ENCODE measurements at regions not wholly inside any gene's neighbourhood (a gene's known extent, or its start where the extent isn't known, plus 50 kb on each side); places are given as distances from the start of the nearest gene placed in this dataset.

DNA sequence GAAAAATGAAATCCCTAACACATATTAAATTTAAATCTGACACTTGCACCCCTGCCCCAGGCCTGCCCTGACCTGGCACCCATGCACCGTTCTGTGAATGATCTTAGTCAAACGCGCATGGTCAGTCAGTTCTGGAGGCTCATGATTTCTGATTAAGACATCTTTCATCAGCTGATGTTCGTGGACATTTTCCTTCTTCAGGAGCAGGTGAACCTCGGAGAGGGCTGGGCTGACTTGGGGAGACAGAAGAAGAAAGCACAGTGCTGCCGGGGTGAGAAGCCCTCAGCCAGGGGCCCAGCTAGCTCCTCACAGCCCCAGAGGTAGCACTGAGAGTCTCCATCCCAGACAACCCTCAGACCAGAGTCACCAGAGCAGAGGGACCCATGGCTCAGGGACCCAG, 134.5 kb upstream of the AJAP1 start:
- Histone ChIP-seq H3K4me1 (ENCODE audit: control insufficient read depth, insufficient read depth, low read length) (no peaks in the 10 kb centered on the region), H3K9ac (ENCODE audit: low read depth, low read length) (no peak overlapping the region), H3K4me3 (ENCODE audit: low read depth, low read length) (no peak overlapping the region), H3K36me3 (ENCODE audit: control insufficient read depth, insufficient read depth, low read length) (no peaks in the 10 kb centered on the region), H3K9me3 (ENCODE audit: control insufficient read depth, insufficient read depth, low read length) (peaks cover 11% of the 10 kb centered on the region), H3K27me3 (ENCODE audit: control insufficient read depth, insufficient read depth, low read length) (no peaks in the 10 kb centered on the region)

DNA sequence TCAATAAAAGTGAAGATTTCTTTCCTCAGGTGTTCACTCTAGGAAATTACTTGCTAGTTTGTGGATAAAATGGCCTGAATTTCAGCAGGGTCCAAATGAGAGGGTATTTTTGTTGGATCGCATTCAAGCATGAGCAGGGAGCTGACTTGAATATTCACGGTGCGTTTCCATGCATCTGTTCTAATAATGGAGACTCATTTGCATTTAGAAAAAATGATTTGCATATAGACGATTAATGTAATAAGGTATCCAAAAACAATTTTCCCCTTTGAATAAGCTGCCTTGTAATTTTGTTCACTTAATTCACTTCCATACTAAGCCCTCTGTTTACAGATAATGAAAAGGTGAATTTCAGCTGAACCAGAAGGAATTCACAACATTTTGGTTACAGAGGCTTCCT, 130.9 kb upstream of the AJAP1 start:
- no peak overlapping the region for H3K4me3 ChIP-seq (ENCODE audit: low read depth, low read length)
- no peaks in the 10 kb centered on the region for H3K27me3 ChIP-seq (ENCODE audit: control insufficient read depth, insufficient read depth, low read length)
- peaks cover 11% of the 10 kb centered on the region for H3K9me3 ChIP-seq (ENCODE audit: control insufficient read depth, insufficient read depth, low read length)
- no peaks in the 10 kb centered on the region for H3K36me3 ChIP-seq (ENCODE audit: control insufficient read depth, insufficient read depth, low read length)
- H3K9ac ChIP-seq (ENCODE audit: low read depth, low read length): no peak overlapping the region
- no peaks in the 10 kb centered on the region for H3K4me1 ChIP-seq (ENCODE audit: control insufficient read depth, insufficient read depth, low read length)

GRCh38 chr1:4526747-4527146, 127.7 kb upstream of the AJAP1 start:
- Histone ChIP-seq H3K9me3 (ENCODE audit: control insufficient read depth, insufficient read depth, low read length) (peaks cover 3% of the 10 kb centered on the region), H3K4me3 (ENCODE audit: low read depth, low read length) (no peak overlapping the region), H3K9ac (ENCODE audit: low read depth, low read length) (no peak overlapping the region), H3K27me3 (ENCODE audit: control insufficient read depth, insufficient read depth, low read length) (no peaks in the 10 kb centered on the region), H3K36me3 (ENCODE audit: control insufficient read depth, insufficient read depth, low read length) (no peaks in the 10 kb centered on the region), H3K4me1 (ENCODE audit: control insufficient read depth, insufficient read depth, low read length) (no peaks in the 10 kb centered on the region)

DNA sequence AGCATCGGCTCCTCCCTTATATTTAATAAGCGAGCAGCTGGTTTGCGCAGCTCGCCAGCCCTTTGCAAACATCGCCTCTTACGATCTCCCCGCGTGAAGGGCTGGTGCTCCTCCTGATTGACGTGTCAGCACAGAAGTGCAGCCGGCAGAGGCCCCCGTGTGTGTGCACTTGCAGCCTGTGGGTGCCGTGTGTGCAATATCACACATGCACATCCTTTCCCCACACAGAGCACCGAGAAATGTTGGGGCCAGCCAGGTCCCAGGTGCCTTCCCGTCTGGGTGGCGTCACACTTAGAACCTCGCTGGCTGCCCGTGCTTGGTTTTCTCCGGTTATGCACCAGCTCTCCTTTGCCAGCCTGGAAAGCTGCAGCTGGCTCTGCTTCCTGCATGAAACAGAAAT, 126.6 kb upstream of the AJAP1 start:
- Histone ChIP-seq H3K27me3 (ENCODE audit: control insufficient read depth, insufficient read depth, low read length) (no peaks in the 10 kb centered on the region), H3K36me3 (ENCODE audit: control insufficient read depth, insufficient read depth, low read length) (no peaks in the 10 kb centered on the region), H3K4me3 (ENCODE audit: low read depth, low read length) (no peak overlapping the region)

DNA sequence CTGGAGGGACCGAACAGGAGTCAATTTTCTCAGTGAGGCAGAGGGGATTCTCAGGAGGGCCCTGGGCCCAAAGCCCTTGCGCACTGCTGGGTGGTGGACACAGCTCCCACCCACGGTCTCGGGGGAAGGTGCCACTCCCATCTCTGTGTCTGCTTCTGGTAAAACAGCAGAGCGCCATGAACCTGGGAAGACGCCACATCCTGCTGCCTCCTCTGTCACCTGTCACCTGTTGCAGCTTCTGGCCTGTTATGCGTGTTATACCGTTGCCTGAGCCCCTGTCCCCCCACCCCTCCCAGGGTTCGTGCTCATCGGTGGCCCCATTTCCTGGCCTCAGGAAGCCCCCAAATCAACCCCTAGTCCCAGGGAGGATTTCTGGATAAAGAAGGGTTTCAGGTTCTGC, 125.8 kb upstream of the AJAP1 start:
- no peak overlapping the region for H3K4me3 ChIP-seq (ENCODE audit: low read depth, low read length)
- H3K9ac ChIP-seq (ENCODE audit: low read depth, low read length): no peak overlapping the region
- H3K4me1 ChIP-seq (ENCODE audit: control insufficient read depth, insufficient read depth, low read length): no peaks in the 10 kb centered on the region
- H3K9me3 ChIP-seq (ENCODE audit: control insufficient read depth, insufficient read depth, low read length): no peaks in the 10 kb centered on the region
- no peaks in the 10 kb centered on the region for H3K36me3 ChIP-seq (ENCODE audit: control insufficient read depth, insufficient read depth, low read length)
- no peaks in the 10 kb centered on the region for H3K27me3 ChIP-seq (ENCODE audit: control insufficient read depth, insufficient read depth, low read length)

More for the DNA sequence above, 126.6 kb upstream of the AJAP1 start:
- H3K4me1 ChIP-seq (ENCODE audit: control insufficient read depth, insufficient read depth, low read length): no peaks in the 10 kb centered on the region
- no peaks in the 10 kb centered on the region for H3K9me3 ChIP-seq (ENCODE audit: control insufficient read depth, insufficient read depth, low read length)
- no peak overlapping the region for H3K9ac ChIP-seq (ENCODE audit: low read depth, low read length)

GRCh38 chr1:4529446-4530165, 124.8 kb upstream of the AJAP1 start:
- Histone ChIP-seq H3K4me1 (ENCODE audit: control insufficient read depth, insufficient read depth, low read length) (no peaks in the 10 kb centered on the region), H3K4me3 (ENCODE audit: low read depth, low read length) (no peak overlapping the region), H3K27me3 (ENCODE audit: control insufficient read depth, insufficient read depth, low read length) (no peaks in the 10 kb centered on the region), H3K9me3 (ENCODE audit: control insufficient read depth, insufficient read depth, low read length) (no peaks in the 10 kb centered on the region), H3K36me3 (ENCODE audit: control insufficient read depth, insufficient read depth, low read length) (no peaks in the 10 kb centered on the region), H3K9ac (ENCODE audit: low read depth, low read length) (no peak overlapping the region)

- no peaks in the 10 kb centered on the region for H3K27me3 ChIP-seq (ENCODE audit: control insufficient read depth, insufficient read depth, low read length)
- H3K9me3 ChIP-seq (ENCODE audit: control insufficient read depth, insufficient read depth, low read length): no peaks in the 10 kb centered on the region
- no peak overlapping the region for H3K9ac ChIP-seq (ENCODE audit: low read depth, low read length)
- H3K36me3 ChIP-seq (ENCODE audit: control insufficient read depth, insufficient read depth, low read length): no peaks in the 10 kb centered on the region
- H3K4me1 ChIP-seq (ENCODE audit: control insufficient read depth, insufficient read depth, low read length): no peaks in the 10 kb centered on the region
- no peak overlapping the region for H3K4me3 ChIP-seq (ENCODE audit: low read depth, low read length)
Observed at GRCh38 chr1:4530166-4530785, 124.1 kb upstream of the AJAP1 start.

- Histone ChIP-seq H3K36me3 (ENCODE audit: control insufficient read depth, insufficient read depth, low read length) (no peaks in the 10 kb centered on the region), H3K4me1 (ENCODE audit: control insufficient read depth, insufficient read depth, low read length) (no peaks in the 10 kb centered on the region), H3K9ac (ENCODE audit: low read depth, low read length) (no peak overlapping the region), H3K9me3 (ENCODE audit: control insufficient read depth, insufficient read depth, low read length) (no peaks in the 10 kb centered on the region), H3K4me3 (ENCODE audit: low read depth, low read length) (no peak overlapping the region), H3K27me3 (ENCODE audit: control insufficient read depth, insufficient read depth, low read length) (no peaks in the 10 kb centered on the region)
Observed at GRCh38 chr1:4531842-4532241, 122.6 kb upstream of the AJAP1 start.

- Histone ChIP-seq H3K36me3 (ENCODE audit: control insufficient read depth, insufficient read depth, low read length) (no peaks in the 10 kb centered on the region), H3K9ac (ENCODE audit: low read depth, low read length) (no peak overlapping the region), H3K4me3 (ENCODE audit: low read depth, low read length) (no peak overlapping the region), H3K4me1 (ENCODE audit: control insufficient read depth, insufficient read depth, low read length) (no peaks in the 10 kb centered on the region), H3K27me3 (ENCODE audit: control insufficient read depth, insufficient read depth, low read length) (no peaks in the 10 kb centered on the region), H3K9me3 (ENCODE audit: control insufficient read depth, insufficient read depth, low read length) (no peaks in the 10 kb centered on the region)
Observed at GRCh38 chr1:4532656-4533055, 121.8 kb upstream of the AJAP1 start.

DNA sequence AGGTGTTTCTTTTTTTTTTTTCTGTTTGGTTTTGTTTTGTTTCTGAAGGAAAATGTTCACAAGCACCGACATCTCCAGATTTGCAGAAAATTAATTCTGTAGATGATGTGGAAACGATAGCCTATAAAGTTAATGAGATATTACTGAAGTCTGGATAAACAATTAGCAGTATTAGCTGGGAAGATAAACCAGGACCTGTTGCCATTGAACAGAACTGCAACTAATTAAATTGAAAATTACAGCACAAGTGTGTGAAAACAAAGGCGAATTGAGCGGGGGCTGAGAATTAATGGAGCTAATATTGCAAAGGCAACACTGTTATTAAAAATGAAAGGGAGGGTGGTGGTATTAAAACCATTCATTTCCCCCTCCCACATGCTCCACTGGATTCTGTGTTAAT, 107.5 kb upstream of the AJAP1 start:
- H3K9ac ChIP-seq (ENCODE audit: low read depth, low read length): no peak overlapping the region
- H3K4me1 ChIP-seq (ENCODE audit: control insufficient read depth, insufficient read depth, low read length): no peaks in the 10 kb centered on the region
- H3K27me3 ChIP-seq (ENCODE audit: control insufficient read depth, insufficient read depth, low read length): no peaks in the 10 kb centered on the region
- no peaks in the 10 kb centered on the region for H3K9me3 ChIP-seq (ENCODE audit: control insufficient read depth, insufficient read depth, low read length)
- no peaks in the 10 kb centered on the region for H3K36me3 ChIP-seq (ENCODE audit: control insufficient read depth, insufficient read depth, low read length)
- no peak overlapping the region for H3K4me3 ChIP-seq (ENCODE audit: low read depth, low read length)

- H3K27me3 ChIP-seq (ENCODE audit: control insufficient read depth, insufficient read depth, low read length): no peaks in the 10 kb centered on the region
- no peaks in the 10 kb centered on the region for H3K9me3 ChIP-seq (ENCODE audit: control insufficient read depth, insufficient read depth, low read length)
- no peak overlapping the region for H3K4me3 ChIP-seq (ENCODE audit: low read depth, low read length)
- H3K4me1 ChIP-seq (ENCODE audit: control insufficient read depth, insufficient read depth, low read length): no peaks in the 10 kb centered on the region
- H3K36me3 ChIP-seq (ENCODE audit: control insufficient read depth, insufficient read depth, low read length): no peaks in the 10 kb centered on the region
- H3K9ac ChIP-seq (ENCODE audit: low read depth, low read length): no peak overlapping the region
Observed at GRCh38 chr1:4549930-4550329, 104.5 kb upstream of the AJAP1 start.

- Histone ChIP-seq H3K36me3 (ENCODE audit: control insufficient read depth, insufficient read depth, low read length) (no peaks in the 10 kb centered on the region), H3K4me3 (ENCODE audit: low read depth, low read length) (no peak overlapping the region), H3K27me3 (ENCODE audit: control insufficient read depth, insufficient read depth, low read length) (no peaks in the 10 kb centered on the region), H3K4me1 (ENCODE audit: control insufficient read depth, insufficient read depth, low read length) (no peaks in the 10 kb centered on the region), H3K9ac (ENCODE audit: low read depth, low read length) (no peak overlapping the region), H3K9me3 (ENCODE audit: control insufficient read depth, insufficient read depth, low read length) (no peaks in the 10 kb centered on the region)
Observed at GRCh38 chr1:4550941-4551340, 103.5 kb upstream of the AJAP1 start.
